OCI-LY1 (cell line): ENCODE measurements at regions not wholly inside any gene's neighbourhood (a gene's known extent, or its start where the extent isn't known, plus 50 kb on each side); places are given as distances from the start of the nearest gene placed in this dataset.

ENCODE experiments used
- H2AFZ ChIP-seq: fragments of 200-600 bp; sonication (generic), shearing (Covaris generic); 2 replicates; pipeline ENCODE4 v1.6.0; 2014; ENCODE audit warnings: antibody characterized with exemption, mild to moderate bottlenecking, low read length
- H3F3A ChIP-seq: fragments of 200-600 bp; sonication (generic), shearing (Covaris generic); 2 replicates; pipeline ENCODE4 v1.6.0; 2014; ENCODE audit warnings: mild to moderate bottlenecking, antibody characterized with exemption, low read length, moderate library complexity; ENCODE audit not compliant: insufficient read depth
- H3K27ac ChIP-seq: fragments of 200-600 bp; sonication (generic); 2 replicates; pipeline ENCODE4 v1.5.1; 2014; ENCODE audit warnings: low read length, mixed run types, mild to moderate bottlenecking, low read depth; ENCODE audit not compliant: poor library complexity, severe bottlenecking
- H3K27me3 ChIP-seq: fragments of 200-600 bp; sonication (generic); 2 replicates; pipeline ENCODE4 v1.6.0; 2014; ENCODE audit warnings: antibody characterized with exemption, mild to moderate bottlenecking, low read length, moderate library complexity; ENCODE audit not compliant: insufficient read depth
- H3K36me3 ChIP-seq: fragments of 200-600 bp; sonication (generic); 2 replicates; pipeline ENCODE4 v1.6.1; 2014; ENCODE audit warnings: mild to moderate bottlenecking, antibody characterized with exemption, low read length, moderate library complexity, mixed read lengths; ENCODE audit not compliant: insufficient read depth
- H3K4me1 ChIP-seq: fragments of 200-600 bp; sonication (generic); 2 replicates; pipeline ENCODE4 v1.5.1; 2014; ENCODE audit warnings: mild to moderate bottlenecking, low read length, moderate library complexity; ENCODE audit not compliant: insufficient read depth, severe bottlenecking
- H3K4me2 ChIP-seq: fragments of 200-600 bp; sonication (generic), shearing (Covaris generic); 2 replicates; pipeline ENCODE4 v1.6.1; 2014; ENCODE audit warnings: low read length
- H3K4me3 ChIP-seq: fragments of 200-600 bp; sonication (generic); 2 replicates; pipeline ENCODE4 v1.5.1; 2014; ENCODE audit warnings: low read length, low read depth, mild to moderate bottlenecking, mixed read lengths; ENCODE audit not compliant: poor library complexity, severe bottlenecking
- H3K79me2 ChIP-seq: fragments of 200-600 bp; shearing (Covaris generic); 2 replicates; pipeline ENCODE4 v1.6.1; 2016; ENCODE audit warnings: mixed run types, low read length, mixed read lengths; ENCODE audit not compliant: insufficient read depth
- H3K9ac ChIP-seq: fragments of 200-600 bp; sonication (generic), shearing (Covaris generic); 2 replicates; pipeline ENCODE4 v1.6.1; 2014; ENCODE audit warnings: mild to moderate bottlenecking, low read length, mixed read lengths
- H3K9me2 ChIP-seq: fragments of 200-600 bp; sonication (generic), shearing (Covaris generic); 2 replicates; pipeline ENCODE4 v1.6.1; 2014; ENCODE audit warnings: low read depth, mild to moderate bottlenecking, low read length, mixed read lengths
- H3K9me3 ChIP-seq: fragments of 200-600 bp; shearing (Covaris generic); 2 replicates; pipeline ENCODE4 v1.6.1; 2014; ENCODE audit warnings: low read length, mixed read lengths
- H4K20me1 ChIP-seq: fragments of 200-600 bp; sonication (generic), shearing (Covaris generic); 2 replicates; pipeline ENCODE4 v1.6.0; 2016; ENCODE audit warnings: mild to moderate bottlenecking, low read length; ENCODE audit not compliant: insufficient read depth
- CTCF ChIP-seq: fragments of 200-600 bp; sonication (generic), shearing (Covaris generic); IDR thresholded peaks from 2 replicates; pipeline ENCODE4 v1.5.1; 2017; ENCODE audit warnings: mild to moderate bottlenecking, antibody characterized with exemption, low read length, moderate library complexity, mixed read lengths
- EZH2 ChIP-seq: fragments of 200-600 bp; sonication (generic), shearing (Covaris generic); IDR thresholded peaks from 2 replicates; pipeline ENCODE4 v1.8.0; 2017; ENCODE audit warnings: borderline replicate concordance, mixed run types, mild to moderate bottlenecking, antibody characterized with exemption, low read length, moderate library complexity, mixed read lengths

- no peaks in the 10 kb centered on the region for H3F3A ChIP-seq
- H4K20me1 ChIP-seq: no peaks in the 10 kb centered on the region
- H3K79me2 ChIP-seq: no peaks in the 10 kb centered on the region
- no peaks in the 10 kb centered on the region for H3K9me3 ChIP-seq
- no peak overlapping the region for H3K9ac ChIP-seq
- H3K36me3 ChIP-seq: no peaks in the 10 kb centered on the region
- H3K4me2 ChIP-seq: no peak overlapping the region
- TF ChIP-seq EZH2 (no peak), CTCF (no peak)
- no peaks in the 10 kb centered on the region for H3K9me2 ChIP-seq
- no peaks in the 10 kb centered on the region for H3K27me3 ChIP-seq
- no peaks in the 10 kb centered on the region for H3K4me1 ChIP-seq
- no peak overlapping the region for H2AFZ ChIP-seq
- no peak overlapping the region for H3K4me3 ChIP-seq
- H3K27ac ChIP-seq: no peak overlapping the region
Measured at GRCh38 chr21:35548904-35549615, 500.0 kb upstream of the RUNX1 start.

GRCh38 chr21:35547946-35548774 is 499.1 kb upstream of the RUNX1 start:
- Histone ChIP-seq H3K27ac (no peak overlapping the region), H3K9me2 (no peaks in the 10 kb centered on the region), H3K4me1 (no peaks in the 10 kb centered on the region), H3K9me3 (no peaks in the 10 kb centered on the region), H3K36me3 (no peaks in the 10 kb centered on the region), H3K79me2 (no peaks in the 10 kb centered on the region), H3K27me3 (no peaks in the 10 kb centered on the region), H2AFZ (no peak overlapping the region), H4K20me1 (no peaks in the 10 kb centered on the region), H3K9ac (no peak overlapping the region), H3F3A (no peaks in the 10 kb centered on the region), H3K4me3 (no peak overlapping the region), H3K4me2 (no peak overlapping the region)
- TF ChIP-seq CTCF: no peak
- TF ChIP-seq EZH2: no peak

- TF ChIP-seq EZH2 (no peak), CTCF (no peak)
- H3K36me3 ChIP-seq: no peaks in the 10 kb centered on the region
- H3K4me2 ChIP-seq: no peak overlapping the region
- no peaks in the 10 kb centered on the region for H3F3A ChIP-seq
- H2AFZ ChIP-seq: no peak overlapping the region
- no peak overlapping the region for H3K4me3 ChIP-seq
- H3K79me2 ChIP-seq: no peaks in the 10 kb centered on the region
- no peaks in the 10 kb centered on the region for H3K9me3 ChIP-seq
- no peaks in the 10 kb centered on the region for H3K4me1 ChIP-seq
- no peaks in the 10 kb centered on the region for H3K9me2 ChIP-seq
- no peaks in the 10 kb centered on the region for H3K27me3 ChIP-seq
- H4K20me1 ChIP-seq: no peaks in the 10 kb centered on the region
- no peak overlapping the region for H3K9ac ChIP-seq
- H3K27ac ChIP-seq: no peak overlapping the region
Measured at GRCh38 chr21:35543746-35544145, 494.6 kb upstream of the RUNX1 start.
